Spleen (tissue), 7 donors: ENCODE measurements at regions not wholly inside any gene's neighbourhood (a gene's known extent, or its start where the extent isn't known, plus 50 kb on each side); places are given as distances from the start of the nearest gene placed in this dataset.

Source experiments
- POLR2AphosphoS5 ChIP-seq, 3 donors: sonication (generic); formaldehyde crosslinking; IDR thresholded peaks; one replicate each; pipeline ENCODE4 v1.5.1; 2017; ENCODE audit warnings: antibody characterized with exemption in 3 of 3
- TF ChIP-seq, protein P1 (sequence below), 11 experiments: fragments of 200-600 bp in 7 of 11; fragments of 450-650 bp in 4 of 11; sonication (generic) in 4 of 11; IDR thresholded peaks in 8 of 11; conservative IDR thresholded peaks in 3 of 11; 1 replicate in 7 of 11; 2 replicates in 4 of 11; pipeline versions ENCODE4 v1.4.0 to v1.8.0; 2016 to 2021; ENCODE audit warnings: antibody characterized with exemption in 11 of 11, inconsistent platforms in 4 of 11, mild to moderate bottlenecking in 1 of 11
- donor health status: DM: no; HTN: no; CAD: no; lungs with moderate emphysema.
- donor health status: DM: no; HTN: no; CAD: no.
- donor health status: DM: no; HTN: no; CAD: no.

DNA sequence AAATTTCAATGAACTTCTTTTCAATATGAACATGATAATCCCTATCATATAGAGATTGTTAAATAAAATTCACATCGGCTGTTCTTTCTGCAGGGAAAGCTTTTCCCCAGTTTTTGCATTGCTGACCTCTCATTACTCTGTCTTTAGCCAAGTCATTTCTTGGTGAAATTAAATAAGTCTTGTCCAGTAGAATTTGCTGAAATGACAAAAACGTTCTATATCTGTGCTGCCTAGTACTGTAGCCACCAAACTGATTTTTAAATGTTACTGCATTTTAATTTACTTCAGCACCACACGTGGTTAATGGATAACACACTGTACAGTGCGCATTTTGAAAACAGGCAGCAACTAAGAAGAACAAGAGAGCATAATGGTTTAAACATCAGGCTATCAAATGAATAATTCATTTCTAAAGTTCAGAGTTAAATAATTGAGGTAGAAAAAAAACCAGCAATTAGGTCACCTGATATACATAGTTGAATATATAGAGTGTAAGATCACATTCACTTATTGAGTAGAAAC, 178.9 kb downstream of the LIG4 start:
- TF ChIP-seq POLR2AphosphoS5 (IDR thresholded peaks at IDR 0.05): no peak
- TF ChIP-seq, protein P1, sequence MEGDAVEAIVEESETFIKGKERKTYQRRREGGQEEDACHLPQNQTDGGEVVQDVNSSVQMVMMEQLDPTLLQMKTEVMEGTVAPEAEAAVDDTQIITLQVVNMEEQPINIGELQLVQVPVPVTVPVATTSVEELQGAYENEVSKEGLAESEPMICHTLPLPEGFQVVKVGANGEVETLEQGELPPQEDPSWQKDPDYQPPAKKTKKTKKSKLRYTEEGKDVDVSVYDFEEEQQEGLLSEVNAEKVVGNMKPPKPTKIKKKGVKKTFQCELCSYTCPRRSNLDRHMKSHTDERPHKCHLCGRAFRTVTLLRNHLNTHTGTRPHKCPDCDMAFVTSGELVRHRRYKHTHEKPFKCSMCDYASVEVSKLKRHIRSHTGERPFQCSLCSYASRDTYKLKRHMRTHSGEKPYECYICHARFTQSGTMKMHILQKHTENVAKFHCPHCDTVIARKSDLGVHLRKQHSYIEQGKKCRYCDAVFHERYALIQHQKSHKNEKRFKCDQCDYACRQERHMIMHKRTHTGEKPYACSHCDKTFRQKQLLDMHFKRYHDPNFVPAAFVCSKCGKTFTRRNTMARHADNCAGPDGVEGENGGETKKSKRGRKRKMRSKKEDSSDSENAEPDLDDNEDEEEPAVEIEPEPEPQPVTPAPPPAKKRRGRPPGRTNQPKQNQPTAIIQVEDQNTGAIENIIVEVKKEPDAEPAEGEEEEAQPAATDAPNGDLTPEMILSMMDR (IDR thresholded peaks at IDR 0.05 in 8 of 11, conservative IDR thresholded peaks at IDR 0.05 in 3 of 11): no peak
